PC-3 (cell line): ENCODE measurements at regions not wholly inside any gene's neighbourhood (a gene's known extent, or its start where the extent isn't known, plus 50 kb on each side); places are given as distances from the start of the nearest gene placed in this dataset.
A peak's percentile ranks its signal among the peaks of the same experiment; 100 is the strongest.

Source experiments
- CTCF ChIP-seq: fragments of 300-600 bp; sonication (generic); conservative IDR thresholded peaks from 2 replicates; pipeline ENCODE4 v1.5.1; 2017; ENCODE audit warnings: antibody characterized with exemption, low read depth, mild to moderate bottlenecking, low read length
- EZH2phosphoT487 ChIP-seq: fragments of 300-600 bp; sonication (generic); IDR thresholded peaks from 2 replicates; pipeline ENCODE4 v1.6.1; 2018; ENCODE audit warnings: mild to moderate bottlenecking, antibody characterized with exemption, low read length, borderline replicate concordance

- TF ChIP-seq CTCF = peak; percentile 59
- no peak for TF ChIP-seq EZH2phosphoT487
Measured at GRCh38 chr7:115217373-115217772, 295.5 kb downstream of the MDFIC start.
